ENCODE measurements at regions not wholly inside any gene's neighbourhood (a gene's known extent, or its start where the extent isn't known, plus 50 kb on each side); places are given as distances from the start of the nearest gene placed in this dataset.

DNA sequence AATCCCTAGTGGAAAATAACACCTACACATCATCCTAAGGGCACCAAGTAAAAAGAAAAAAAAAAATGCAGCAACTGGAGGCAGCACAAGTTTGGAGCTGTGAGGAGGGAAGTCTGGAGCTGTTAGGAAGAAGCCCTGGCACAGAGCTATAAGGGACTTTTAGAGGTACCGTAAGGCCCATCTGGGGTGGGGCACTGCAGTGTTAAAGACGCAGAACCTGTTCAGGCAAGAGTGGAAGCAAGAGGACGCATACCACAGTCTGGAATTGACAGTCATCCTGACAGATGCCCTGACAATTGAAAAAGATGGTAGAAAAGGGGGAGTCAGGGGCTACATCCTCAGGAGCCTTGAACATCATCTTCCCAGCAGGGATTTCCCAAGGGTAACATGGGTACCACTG is 195.9 kb upstream of the PLEKHG7 start:
- Histone ChIP-seq H3K9me3 (ENCODE audit: control insufficient read depth, low read length) (no peaks in the 10 kb centered on the region), H3K27ac (ENCODE audit: low read length) (peak overlapping the region; percentile 42), H3K4me1 (ENCODE audit: control insufficient read depth, insufficient read depth, low read length) (peaks cover 14% of the 10 kb centered on the region), H3K27me3 (ENCODE audit: control insufficient read depth, insufficient read depth) (no peaks in the 10 kb centered on the region), H3K4me3 (ENCODE audit: low read length) (no peak overlapping the region)
- DNase-seq (no peak), ATAC-seq (peak in 1 of 2 donors; percentile 4)
- intact Hi-C loops (cut with DNase I): loop anchor here (10.0 kb wide), 2 partner anchors 48 to 58 kb away; no protein-coding TSS in a partner anchor
- WGBS: 75% methylated on average over 3 of the region's 3 CpGs

DNA sequence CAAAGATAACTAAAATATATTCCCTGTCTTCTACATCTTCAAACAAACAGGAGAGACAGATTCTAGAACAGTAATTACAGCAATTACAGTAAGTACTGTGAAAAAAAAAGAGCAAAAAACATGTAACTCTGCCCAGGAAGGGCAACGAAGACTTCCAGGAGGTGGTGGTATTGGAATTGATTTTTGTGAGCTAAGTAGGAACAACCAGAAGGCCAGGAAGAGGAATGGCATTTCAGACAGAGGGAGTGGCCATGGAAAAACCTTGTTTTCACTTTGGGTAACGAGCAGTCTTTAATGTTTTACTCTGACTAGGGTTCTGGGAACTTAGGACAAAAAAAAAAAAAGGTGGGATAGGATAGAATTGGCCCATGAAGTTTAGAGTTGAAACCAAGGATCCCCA is 196.3 kb upstream of the PLEKHG7 start:
- WGBS: 55% methylated on average over 2 of the region's 2 CpGs
- Histone ChIP-seq H3K27me3 (ENCODE audit: control insufficient read depth, insufficient read depth) (no peaks in the 10 kb centered on the region), H3K4me3 (ENCODE audit: low read length) (no peak overlapping the region)

DNA sequence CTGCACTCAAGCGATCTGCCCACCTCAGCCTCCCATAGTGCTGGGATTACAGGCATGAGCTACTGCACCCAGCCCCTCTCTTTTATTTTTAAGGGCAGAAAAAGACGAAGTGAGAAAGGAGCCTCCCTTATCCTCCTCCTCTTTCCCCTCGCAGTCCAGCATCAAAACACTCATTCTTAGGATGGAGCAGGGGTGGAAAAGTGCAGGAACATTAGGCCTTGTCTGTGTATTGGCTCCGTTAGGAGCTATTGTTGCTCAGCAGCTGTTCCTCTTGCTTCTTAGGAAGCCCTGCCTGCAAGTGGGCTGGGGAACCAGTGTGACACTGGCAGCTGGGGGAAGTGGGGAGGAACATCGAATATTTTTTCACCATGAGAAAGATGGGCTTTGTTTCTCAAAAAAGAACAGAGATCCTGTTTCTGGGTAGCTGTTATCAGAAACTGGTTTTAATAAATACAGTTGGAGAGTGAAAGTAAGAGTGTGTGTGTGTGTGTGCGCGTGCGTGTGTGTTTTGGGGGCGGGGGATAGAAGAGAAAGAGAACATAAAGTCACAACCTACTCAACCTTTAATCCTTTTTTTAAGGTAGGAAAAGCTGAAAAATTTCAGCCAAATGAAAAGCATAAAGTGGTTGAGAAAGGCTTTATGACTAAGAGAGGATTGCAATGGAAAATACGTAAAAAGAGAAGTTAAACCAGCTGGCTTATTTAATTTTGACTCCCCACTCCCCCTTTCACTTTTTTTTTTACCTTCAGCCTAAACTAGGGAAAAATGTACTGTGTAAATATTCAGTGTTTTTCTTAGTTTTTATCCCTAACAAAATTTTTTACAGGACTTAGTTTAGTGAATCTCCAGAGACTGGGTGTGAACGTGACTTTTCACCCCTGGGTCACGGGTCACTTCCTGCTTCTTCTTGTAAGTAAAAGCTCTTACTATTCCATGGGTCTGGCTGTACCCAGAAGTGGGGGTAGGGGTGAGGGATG is 197.2 kb upstream of the PLEKHG7 start:
- Histone ChIP-seq H3K27ac (ENCODE audit: low read length) (peak overlapping the region; percentile 80), H3K9me3 (ENCODE audit: control insufficient read depth, low read length) (no peaks in the 10 kb centered on the region), H3K4me1 (ENCODE audit: control insufficient read depth, insufficient read depth, low read length) (peaks cover 14% of the 10 kb centered on the region), H3K4me3 (ENCODE audit: low read length) (peak overlapping the region; percentile 18), H3K27me3 (ENCODE audit: control insufficient read depth, insufficient read depth) (no peaks in the 10 kb centered on the region)
- DNase-seq (peak; percentile 73 to 84 (median 83)), ATAC-seq (peak; percentile 81 to 83)
- intact Hi-C loops (cut with DNase I): loop anchor here (10.0 kb wide), 2 partner anchors 49 to 59 kb away; no protein-coding TSS in a partner anchor
- 33% methylated on average over 12 of the region's 12 CpGs for WGBS

More for the DNA sequence above, 196.3 kb upstream of the PLEKHG7 start:
- peaks cover 14% of the 10 kb centered on the region for H3K4me1 ChIP-seq (ENCODE audit: control insufficient read depth, insufficient read depth, low read length)
- ATAC-seq: peak in 1 of 2 donors; percentile 79
- intact Hi-C loops (cut with DNase I): loop anchor here (10.0 kb wide), 2 partner anchors 48 to 58 kb away; no protein-coding TSS in a partner anchor
- no peaks in the 10 kb centered on the region for H3K9me3 ChIP-seq (ENCODE audit: control insufficient read depth, low read length)
- no peak for DNase-seq
- no peak overlapping the region for H3K27ac ChIP-seq (ENCODE audit: low read length)

DNA sequence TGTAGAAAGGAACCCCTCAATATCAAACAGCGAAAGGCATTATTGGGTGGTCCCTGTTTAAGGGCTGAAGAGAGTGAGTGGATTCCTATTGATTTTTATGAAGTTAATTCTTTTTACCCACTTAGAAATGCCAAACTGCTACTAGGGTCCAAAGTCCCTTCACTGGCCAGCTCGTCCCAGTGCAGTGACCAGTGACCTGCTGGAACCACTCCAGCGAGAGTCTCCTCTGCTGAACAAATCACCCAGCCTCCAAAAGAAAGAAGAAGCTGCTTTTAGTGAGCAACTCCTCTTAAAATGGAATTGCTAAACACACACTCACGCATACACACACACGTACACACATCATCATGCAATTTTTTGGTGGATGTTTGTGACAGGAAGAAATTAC is 198.2 kb upstream of the PLEKHG7 start:
- peak overlapping the region; percentile 81 for H3K27ac ChIP-seq (ENCODE audit: low read length)
- 75% methylated on average over 5 of the region's 5 CpGs for WGBS
- peaks cover 14% of the 10 kb centered on the region for H3K4me1 ChIP-seq (ENCODE audit: control insufficient read depth, insufficient read depth, low read length)
- peak; percentile 40 to 79 (median 61) for DNase-seq
- no peaks in the 10 kb centered on the region for H3K27me3 ChIP-seq (ENCODE audit: control insufficient read depth, insufficient read depth)
- no peak overlapping the region for H3K4me3 ChIP-seq (ENCODE audit: low read length)
- H3K9me3 ChIP-seq (ENCODE audit: control insufficient read depth, low read length): no peaks in the 10 kb centered on the region
- intact Hi-C loops (cut with DNase I): loop anchor here (10.0 kb wide), 2 partner anchors 50 to 60 kb away; no protein-coding TSS in a partner anchor
- no peak for ATAC-seq

GRCh38 chr12:92503971-92504593 is 198.7 kb upstream of the PLEKHG7 start:
- H3K4me3 ChIP-seq (ENCODE audit: low read length): no peak overlapping the region
- no peak for ATAC-seq
- 50% methylated on average over 7 of the region's 7 CpGs for WGBS
- H3K9me3 ChIP-seq (ENCODE audit: control insufficient read depth, low read length): no peaks in the 10 kb centered on the region
- intact Hi-C loops (cut with DNase I): loop anchor here (10.0 kb wide), 2 partner anchors 51 to 61 kb away; no protein-coding TSS in a partner anchor
- DNase-seq: no peak
- no peaks in the 10 kb centered on the region for H3K27me3 ChIP-seq (ENCODE audit: control insufficient read depth, insufficient read depth)
- H3K4me1 ChIP-seq (ENCODE audit: control insufficient read depth, insufficient read depth, low read length): peaks cover 14% of the 10 kb centered on the region
- H3K27ac ChIP-seq (ENCODE audit: low read length): peak overlapping the region; percentile 81

- Histone ChIP-seq H3K27ac (ENCODE audit: low read length) (peak overlapping the region; percentile 81), H3K9me3 (ENCODE audit: control insufficient read depth, low read length) (no peaks in the 10 kb centered on the region), H3K4me3 (ENCODE audit: low read length) (no peak overlapping the region), H3K27me3 (ENCODE audit: control insufficient read depth, insufficient read depth) (no peaks in the 10 kb centered on the region), H3K4me1 (ENCODE audit: control insufficient read depth, insufficient read depth, low read length) (peaks cover 14% of the 10 kb centered on the region)
- DNase-seq (peak in 1 of 3 donors; percentile 55), ATAC-seq (peak; percentile 44 to 50)
- intact Hi-C loops (cut with DNase I): loop anchor here (10.0 kb wide), 2 partner anchors 52 to 62 kb away; no protein-coding TSS in a partner anchor
- 34% methylated on average over 12 of the region's 12 CpGs for WGBS
Measured at GRCh38 chr12:92503029-92503931, 199.5 kb upstream of the PLEKHG7 start.

DNA sequence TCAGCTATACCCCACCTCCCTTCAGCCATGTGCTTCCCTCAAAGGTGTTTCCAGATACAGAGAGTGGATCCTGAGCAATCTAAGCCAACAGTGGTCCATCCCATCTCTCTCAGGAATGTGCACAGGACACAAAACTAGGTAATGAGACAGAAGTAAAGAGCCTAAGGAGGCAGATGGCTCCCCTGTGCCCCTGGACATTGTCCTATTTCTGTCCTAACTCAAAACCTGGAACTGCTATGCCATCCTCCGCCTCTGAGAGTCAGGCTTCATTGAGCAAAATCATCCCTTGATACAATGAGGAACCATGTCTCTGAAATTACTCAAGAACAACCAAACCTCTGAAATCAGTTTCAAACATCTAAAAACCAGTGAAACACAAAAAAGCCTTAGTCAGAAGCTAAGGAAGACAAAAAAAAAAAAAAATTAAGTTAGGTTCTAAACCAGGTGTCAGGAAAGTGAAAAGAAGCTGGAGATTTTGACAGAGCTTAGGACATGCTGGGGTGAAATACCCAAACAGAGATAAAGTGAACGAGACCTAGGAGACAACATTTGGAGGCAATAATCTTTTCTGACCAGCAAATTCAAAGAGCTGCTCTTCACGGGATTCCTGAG is 200.3 kb upstream of the PLEKHG7 start:
- intact Hi-C loops (cut with DNase I): loop anchor here (10.0 kb wide), 2 partner anchors 52 to 62 kb away; no protein-coding TSS in a partner anchor
- peaks cover 13% of the 10 kb centered on the region for H3K4me1 ChIP-seq (ENCODE audit: control insufficient read depth, insufficient read depth, low read length)
- DNase-seq: no peak
- H3K27me3 ChIP-seq (ENCODE audit: control insufficient read depth, insufficient read depth): no peaks in the 10 kb centered on the region
- ATAC-seq: no peak
- H3K4me3 ChIP-seq (ENCODE audit: low read length): no peak overlapping the region
- WGBS: 66% methylated on average over 3 of the region's 3 CpGs
- H3K9me3 ChIP-seq (ENCODE audit: control insufficient read depth, low read length): no peaks in the 10 kb centered on the region
- no peak overlapping the region for H3K27ac ChIP-seq (ENCODE audit: low read length)

DNA sequence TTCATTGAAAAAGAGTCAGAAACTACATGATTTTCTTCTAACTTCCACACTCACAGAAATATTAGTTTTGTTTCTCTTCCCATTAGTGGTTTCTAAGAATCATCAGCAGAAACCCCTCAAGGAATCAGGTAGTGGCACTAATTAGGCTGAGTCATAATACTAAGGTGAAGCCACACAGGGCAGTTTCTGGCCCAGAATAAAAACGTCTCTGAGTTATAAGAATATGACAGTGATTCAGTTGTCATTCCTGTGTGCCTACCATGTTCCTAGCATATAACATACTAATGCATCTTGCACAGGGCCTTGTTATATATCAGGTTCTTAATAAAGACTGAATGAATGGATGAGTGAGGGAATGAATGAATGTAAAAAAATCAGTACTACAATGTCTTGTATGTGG is 206.0 kb upstream of the PLEKHG7 start:
- DNase-seq: no peak
- Histone ChIP-seq H3K4me1 (ENCODE audit: control insufficient read depth, insufficient read depth, low read length) (no peaks in the 10 kb centered on the region), H3K27me3 (ENCODE audit: control insufficient read depth, insufficient read depth) (no peaks in the 10 kb centered on the region), H3K27ac (ENCODE audit: low read length) (no peak overlapping the region), H3K9me3 (ENCODE audit: control insufficient read depth, low read length) (no peaks in the 10 kb centered on the region), H3K4me3 (ENCODE audit: low read length) (no peak overlapping the region)
- intact Hi-C loops (cut with DNase I): no loop called here
- 78% methylated on average over 1 of the region's 1 CpG for WGBS
- no peak for ATAC-seq

DNA sequence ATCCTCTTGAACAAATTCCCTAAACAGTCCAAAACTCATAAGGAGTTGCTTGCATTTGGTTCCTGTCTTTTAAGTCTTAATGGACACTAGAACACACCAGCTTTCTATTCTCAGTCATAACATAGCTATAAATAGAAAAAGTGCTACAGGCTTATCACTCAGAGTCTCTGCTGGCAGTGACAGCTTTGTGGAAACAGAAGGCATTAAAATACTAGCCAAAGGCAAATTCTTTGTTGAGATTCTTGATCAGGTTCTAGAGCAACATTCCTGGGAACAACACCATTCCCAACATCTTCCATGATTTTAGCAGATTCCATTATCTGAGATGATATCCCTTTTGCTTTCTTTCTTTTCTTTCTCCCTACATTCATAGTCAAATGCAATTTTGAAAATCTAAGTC is 207.7 kb upstream of the PLEKHG7 start:
- no peaks in the 10 kb centered on the region for H3K9me3 ChIP-seq (ENCODE audit: control insufficient read depth, low read length)
- no peaks in the 10 kb centered on the region for H3K27me3 ChIP-seq (ENCODE audit: control insufficient read depth, insufficient read depth)
- H3K4me1 ChIP-seq (ENCODE audit: control insufficient read depth, insufficient read depth, low read length): no peaks in the 10 kb centered on the region
- intact Hi-C loops (cut with DNase I): no loop called here
- no peak overlapping the region for H3K4me3 ChIP-seq (ENCODE audit: low read length)
- no peak for DNase-seq
- H3K27ac ChIP-seq (ENCODE audit: low read length): no peak overlapping the region
- ATAC-seq: peak in 1 of 2 donors; percentile 43

- Histone ChIP-seq H3K27ac (ENCODE audit: low read length) (no peak overlapping the region), H3K9me3 (ENCODE audit: control insufficient read depth, low read length) (no peaks in the 10 kb centered on the region), H3K4me3 (ENCODE audit: low read length) (no peak overlapping the region), H3K27me3 (ENCODE audit: control insufficient read depth, insufficient read depth) (no peaks in the 10 kb centered on the region), H3K4me1 (ENCODE audit: control insufficient read depth, insufficient read depth, low read length) (no peaks in the 10 kb centered on the region)
- no peak for DNase-seq
- ATAC-seq: no peak
- intact Hi-C loops (cut with DNase I): no loop called here
Measured at GRCh38 chr12:92493816-92494215, 209.0 kb upstream of the PLEKHG7 start.

Data from right cardiac atrium (tissue), 5 donors.